ENCODE measurements at regions not wholly inside any gene's neighbourhood (a gene's known extent, or its start where the extent isn't known, plus 50 kb on each side); places are given as distances from the start of the nearest gene placed in this dataset.

DNA sequence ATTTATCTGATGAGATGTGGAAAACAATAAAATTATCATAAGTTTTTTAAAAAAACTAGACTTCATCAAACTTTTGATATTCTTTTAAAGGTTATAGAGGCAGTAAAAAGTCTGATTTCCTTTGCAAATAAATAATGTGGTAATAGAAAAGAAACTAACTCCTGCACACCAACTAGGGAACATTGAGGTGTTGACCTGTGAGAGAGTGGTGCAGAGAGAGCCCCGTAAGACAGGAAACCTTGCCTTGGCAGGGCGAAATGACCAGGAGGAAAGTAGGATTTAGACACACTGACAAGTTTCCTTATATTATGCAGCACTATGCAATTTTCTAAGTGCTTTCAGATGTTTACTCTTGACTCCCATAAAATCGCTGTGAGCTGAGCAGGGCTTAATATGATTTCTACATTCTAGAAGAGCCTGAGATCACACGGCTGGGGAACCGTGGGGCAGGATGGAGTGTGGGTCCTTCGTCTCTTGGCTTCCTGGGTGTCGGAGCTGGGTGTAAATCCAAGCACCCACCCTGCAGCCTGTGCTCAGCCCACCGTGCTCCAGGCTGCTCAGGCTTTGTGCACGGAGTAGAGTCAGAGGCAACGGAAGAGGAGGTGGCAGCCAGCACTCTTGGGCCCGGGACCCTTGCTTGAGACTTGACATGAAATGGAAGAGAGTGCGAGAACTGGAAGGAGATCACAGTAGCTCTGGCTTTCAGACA, 61.3 kb upstream of the FOXQ1 start:
- TF ChIP-seq, protein P1, sequence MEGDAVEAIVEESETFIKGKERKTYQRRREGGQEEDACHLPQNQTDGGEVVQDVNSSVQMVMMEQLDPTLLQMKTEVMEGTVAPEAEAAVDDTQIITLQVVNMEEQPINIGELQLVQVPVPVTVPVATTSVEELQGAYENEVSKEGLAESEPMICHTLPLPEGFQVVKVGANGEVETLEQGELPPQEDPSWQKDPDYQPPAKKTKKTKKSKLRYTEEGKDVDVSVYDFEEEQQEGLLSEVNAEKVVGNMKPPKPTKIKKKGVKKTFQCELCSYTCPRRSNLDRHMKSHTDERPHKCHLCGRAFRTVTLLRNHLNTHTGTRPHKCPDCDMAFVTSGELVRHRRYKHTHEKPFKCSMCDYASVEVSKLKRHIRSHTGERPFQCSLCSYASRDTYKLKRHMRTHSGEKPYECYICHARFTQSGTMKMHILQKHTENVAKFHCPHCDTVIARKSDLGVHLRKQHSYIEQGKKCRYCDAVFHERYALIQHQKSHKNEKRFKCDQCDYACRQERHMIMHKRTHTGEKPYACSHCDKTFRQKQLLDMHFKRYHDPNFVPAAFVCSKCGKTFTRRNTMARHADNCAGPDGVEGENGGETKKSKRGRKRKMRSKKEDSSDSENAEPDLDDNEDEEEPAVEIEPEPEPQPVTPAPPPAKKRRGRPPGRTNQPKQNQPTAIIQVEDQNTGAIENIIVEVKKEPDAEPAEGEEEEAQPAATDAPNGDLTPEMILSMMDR (IDR thresholded peaks at IDR 0.05; ENCODE audit: extremely low read depth, missing control alignments): no peak
- DNase-seq (ENCODE audit: low spot score): no peak

DNA sequence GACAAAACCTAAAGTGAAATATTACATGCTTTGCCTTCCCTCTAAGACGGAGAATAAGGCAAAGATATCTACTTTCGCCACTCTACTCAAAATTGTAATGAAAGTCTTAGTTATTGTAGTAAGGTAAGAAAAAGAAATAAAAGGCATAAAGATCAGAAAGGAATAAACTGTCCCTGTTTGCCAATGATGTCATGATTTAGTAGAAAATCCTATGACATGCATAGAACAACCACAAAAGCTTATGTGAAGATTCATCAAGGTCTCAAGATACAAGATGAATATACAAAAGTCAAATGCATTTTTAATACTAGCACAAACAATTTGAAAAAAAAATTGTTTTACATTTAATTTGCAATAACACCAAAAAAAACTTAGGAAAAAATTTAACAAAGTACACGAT, 64.0 kb upstream of the FOXQ1 start:
- TF ChIP-seq, protein P1 (IDR thresholded peaks at IDR 0.05; ENCODE audit: extremely low read depth, missing control alignments): no peak
- DNase-seq (ENCODE audit: low spot score): no peak

DNA sequence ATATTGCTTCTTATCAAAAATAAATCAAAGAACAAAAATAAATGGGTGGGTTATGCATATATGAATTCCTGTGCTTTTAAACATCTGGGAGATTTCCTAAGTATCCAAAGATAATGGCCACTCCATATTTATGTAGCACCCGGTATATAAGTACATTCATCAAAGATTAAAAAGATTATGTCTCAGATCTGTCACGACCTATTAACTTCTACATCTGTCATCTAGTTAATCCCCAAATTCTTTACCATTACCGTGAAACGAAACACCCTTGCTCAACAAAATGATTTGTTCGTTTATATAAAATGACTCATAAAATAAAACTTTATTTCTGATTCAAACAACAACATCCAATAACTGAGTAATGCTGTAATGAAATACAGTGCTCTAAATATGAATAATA, 64.8 kb upstream of the FOXQ1 start:
- no peak for DNase-seq (ENCODE audit: low spot score)
- TF ChIP-seq, protein P1 (IDR thresholded peaks at IDR 0.05; ENCODE audit: extremely low read depth, missing control alignments): no peak

DNA sequence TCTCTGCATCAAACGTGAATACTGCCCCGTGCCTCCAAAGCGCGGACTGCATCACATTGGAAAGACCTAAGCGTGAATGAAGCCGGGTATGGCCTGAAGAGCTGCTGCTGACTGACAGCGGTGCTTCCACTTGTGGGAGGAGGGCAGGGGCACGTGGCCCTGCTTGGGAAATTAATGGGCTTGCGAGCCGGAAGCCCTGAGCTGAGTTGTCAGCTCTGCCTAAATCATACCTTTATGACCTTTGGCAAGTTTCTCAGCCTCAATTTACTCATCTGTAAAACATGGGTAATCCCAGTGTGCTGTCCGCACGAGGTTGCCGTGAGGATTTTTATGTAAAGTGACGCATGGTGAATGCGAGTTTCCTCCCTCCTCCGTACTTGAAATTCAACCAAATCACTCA, 67.0 kb upstream of the FOXQ1 start:
- DNase-seq (ENCODE audit: low spot score): no peak
- TF ChIP-seq, protein P1 (IDR thresholded peaks at IDR 0.05; ENCODE audit: extremely low read depth, missing control alignments): no peak

DNA sequence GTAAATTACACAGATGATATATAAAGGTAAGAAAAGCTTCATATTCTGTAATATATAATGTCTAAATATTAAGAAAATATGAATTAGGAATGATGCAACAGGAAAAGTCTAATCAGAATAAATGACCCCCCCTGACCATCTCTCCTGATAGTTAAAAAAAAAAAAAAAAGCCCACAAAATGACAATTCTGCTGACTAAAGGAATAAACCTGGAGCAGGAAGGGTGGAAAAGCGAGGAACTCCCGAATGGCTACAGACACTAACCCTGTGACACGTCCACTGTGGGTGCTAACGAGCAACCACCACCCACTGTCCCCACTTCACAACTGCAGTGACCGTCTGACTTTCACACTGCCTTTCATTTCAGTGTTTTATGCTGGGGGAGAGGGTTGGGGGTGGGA, 67.6 kb upstream of the FOXQ1 start:
- DNase-seq (ENCODE audit: low spot score): no peak
- TF ChIP-seq, protein P1 (IDR thresholded peaks at IDR 0.05; ENCODE audit: extremely low read depth, missing control alignments): no peak

DNA sequence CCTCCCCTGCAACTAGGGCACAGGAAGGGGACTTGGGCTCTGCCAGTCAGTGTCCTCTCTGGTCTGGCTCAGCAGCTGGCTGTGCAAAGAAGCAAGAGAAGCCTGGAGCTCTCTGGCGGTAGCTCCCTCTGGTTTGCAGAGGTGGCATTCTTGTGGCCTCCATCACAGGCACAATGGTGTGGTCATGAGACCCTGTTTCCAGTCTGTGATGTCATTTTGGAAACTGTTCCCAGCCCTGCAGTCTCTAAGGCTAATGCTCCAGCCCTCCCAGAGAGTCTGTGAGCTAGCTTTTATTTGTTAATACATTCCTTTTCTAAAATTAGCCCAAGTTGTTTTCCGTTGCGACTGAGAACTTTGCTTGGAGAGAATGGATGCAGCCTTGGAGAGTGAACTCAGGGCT, 69.5 kb upstream of the FOXQ1 start:
- no peak for DNase-seq (ENCODE audit: low spot score)
- TF ChIP-seq, protein P1 (IDR thresholded peaks at IDR 0.05; ENCODE audit: extremely low read depth, missing control alignments): no peak

DNA sequence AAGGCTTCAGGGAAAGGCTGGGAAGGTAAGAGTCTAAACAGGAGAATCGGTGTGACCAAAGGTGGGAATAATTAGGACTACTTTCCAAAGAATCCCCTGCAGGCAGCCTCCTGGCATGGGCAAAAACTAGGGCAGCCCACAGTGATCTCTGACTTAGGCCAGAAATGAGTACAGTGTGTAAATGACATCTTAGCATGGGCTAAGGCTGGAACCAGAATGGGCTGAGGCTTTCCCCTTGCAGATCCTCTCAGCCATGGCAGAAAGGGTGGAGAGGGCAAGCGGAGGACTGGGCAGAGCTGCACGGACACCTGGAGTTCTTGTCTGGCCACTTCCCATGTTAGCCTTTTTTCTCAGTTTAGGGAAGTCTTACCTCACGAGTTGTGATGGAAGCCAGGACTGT, 69.9 kb upstream of the FOXQ1 start:
- TF ChIP-seq, protein P1 (IDR thresholded peaks at IDR 0.05; ENCODE audit: extremely low read depth, missing control alignments): no peak
- DNase-seq (ENCODE audit: low spot score): no peak

All from GM20000 (cell line).